Endothelial cell of umbilical vein (primary cell): ENCODE measurements at regions not wholly inside any gene's neighbourhood (a gene's known extent, or its start where the extent isn't known, plus 50 kb on each side); places are given as distances from the start of the nearest gene placed in this dataset.

Source experiments
- BruUV-seq: library from RNA; stranded (reverse); fragments of 400-500 nt; replicated peaks from 2 replicates; lab custom pipeline; 2021; lab: Mats Ljungman, UMichigan
- CTCF ChIA-PET: fragments of 300-600, 350-600 bp; sonication (Branson Sonifier 250); formaldehyde crosslinking; loops from one replicate; lab custom pipeline; 2021; ENCODE audit warnings: antibody characterized with exemption, inconsistent platforms; lab: Charles Lee
- POLR2A ChIA-PET: fragments of 300-600, 350-600 bp; sonication (Branson Sonifier 250); formaldehyde crosslinking; loops from one replicate; lab custom pipeline; 2021; ENCODE audit warnings: antibody characterized with exemption, inconsistent platforms; lab: Charles Lee
- DNase-seq: peaks from one replicate; pipeline ENCODE4 v3.0.0-alpha.2; 2011; ENCODE audit warnings: low read depth, low spot score
- FAIRE-seq: peaks from 2 replicates; lab custom pipeline; 2011; peaks lifted over from hg19 to GRCh38; lab: Jason Lieb, UNC
- H2AFZ ChIP-seq: 2 replicates; pipeline ENCODE4 v1.6.0; 2012; ENCODE audit warnings: low read depth, low read length, control low read depth, inconsistent platforms
- H3K27ac ChIP-seq: 2 replicates; pipeline ENCODE4 v1.5.1; 2011; ENCODE audit warnings: low read depth, mild to moderate bottlenecking, control low read depth, low read length, moderate library complexity; ENCODE audit not compliant: insufficient read depth
- H3K27me3 ChIP-seq, 2 experiments: 2 replicates each; pipeline versions ENCODE4 v1.6.0 to v1.6.1; 2011; ENCODE audit warnings: low read length in 2 of 2, mixed read lengths in 1 of 2; ENCODE audit not compliant: control insufficient read depth in 2 of 2, insufficient read depth in 2 of 2
- H3K36me3 ChIP-seq, 2 experiments: 2 replicates in 1 of 2; 3 replicates in 1 of 2; pipeline ENCODE4 v1.5.1; 2011; ENCODE audit warnings: low read length in 2 of 2, mild to moderate bottlenecking in 1 of 2, moderate library complexity in 1 of 2; ENCODE audit not compliant: control insufficient read depth in 2 of 2, insufficient read depth in 2 of 2; ENCODE audit errors: extremely low read depth in 1 of 2
- H3K4me1 ChIP-seq: 3 replicates; pipeline ENCODE4 v1.5.1; 2011; ENCODE audit warnings: mild to moderate bottlenecking, low read length; ENCODE audit not compliant: control insufficient read depth, insufficient read depth; ENCODE audit errors: extremely low read depth
- H3K4me2 ChIP-seq: 2 replicates; pipeline ENCODE4 v1.6.1; 2011; ENCODE audit warnings: low read length, control low read depth, mixed read lengths; ENCODE audit not compliant: insufficient read depth
- H3K4me3 ChIP-seq, 3 experiments: fragments of 200-600 bp in 1 of 3; sonication (generic), shearing (Covaris generic) in 1 of 3; replicated peaks in 1 of 3; 2 replicates each; pipeline ENCODE4 v1.5.1; 2011 to 2016; ENCODE audit warnings: control low read depth in 3 of 3, low read length in 3 of 3, mild to moderate bottlenecking in 2 of 3, inconsistent platforms in 1 of 3, low read depth in 1 of 3, moderate library complexity in 1 of 3; ENCODE audit not compliant: insufficient read depth in 1 of 3
- H3K79me2 ChIP-seq: 2 replicates; pipeline ENCODE4 v1.6.0; 2012; ENCODE audit warnings: low read length, inconsistent platforms; ENCODE audit not compliant: control insufficient read depth, insufficient read depth
- H3K9ac ChIP-seq: replicated peaks from 2 replicates; pipeline ENCODE3; 2011; ENCODE audit warnings: low read length, control low read depth; ENCODE audit not compliant: insufficient read depth; ENCODE audit errors: extremely low read depth
- H3K9me1 ChIP-seq: replicated peaks from 3 replicates; pipeline ENCODE4 v1.6.0; 2011; ENCODE audit warnings: mild to moderate bottlenecking, low read length; ENCODE audit not compliant: control insufficient read depth, insufficient read depth; ENCODE audit errors: extremely low read depth
- H3K9me3 ChIP-seq: replicated peaks from 2 replicates; pipeline ENCODE4 v1.5.1; 2012; ENCODE audit warnings: low read length, inconsistent platforms; ENCODE audit not compliant: control insufficient read depth, insufficient read depth
- H4K20me1 ChIP-seq: replicated peaks from 2 replicates; pipeline ENCODE3; 2011; ENCODE audit warnings: mild to moderate bottlenecking, low read length; ENCODE audit not compliant: control insufficient read depth, insufficient read depth; ENCODE audit errors: extremely low read depth
- CTCF ChIP-seq, 2 donors: IDR thresholded peaks; 1 replicate in 1 of 2; 2 replicates in 1 of 2; pipeline ENCODE4 v1.5.1; 2011; ENCODE audit warnings: low read length in 2 of 2, mild to moderate bottlenecking in 2 of 2, moderate library complexity in 2 of 2, control low read depth in 1 of 2, inconsistent platforms in 1 of 2, low read depth in 1 of 2; ENCODE audit not compliant: insufficient read depth in 1 of 2; ENCODE audit errors: extremely low read depth in 1 of 2
- EZH2 ChIP-seq: IDR thresholded peaks from 2 replicates; pipeline ENCODE4 v1.6.1; 2012; ENCODE audit warnings: borderline replicate concordance, low read depth, mild to moderate bottlenecking, moderate library complexity, low read length, inconsistent platforms; ENCODE audit not compliant: severe bottlenecking
- FOS ChIP-seq: IDR thresholded peaks from 2 replicates; pipeline ENCODE4 v1.6.1; 2011; ENCODE audit warnings: mild to moderate bottlenecking, low read length, moderate library complexity, borderline replicate concordance; ENCODE audit not compliant: insufficient read depth
- GATA2 ChIP-seq: IDR thresholded peaks from 2 replicates; pipeline ENCODE4 v1.7.0; 2011; ENCODE audit warnings: low read depth, mild to moderate bottlenecking, moderate library complexity, mixed read lengths, low read length; ENCODE audit not compliant: insufficient read length, insufficient read depth
- JUN ChIP-seq: IDR thresholded peaks from 2 replicates; pipeline ENCODE4 v1.6.1; 2011; ENCODE audit warnings: borderline replicate concordance, low read depth; ENCODE audit not compliant: insufficient read length, insufficient read depth
- MAX ChIP-seq: IDR thresholded peaks from 2 replicates; pipeline ENCODE4 v1.6.1; 2011; ENCODE audit not compliant: insufficient read depth, insufficient read length
- MYC ChIP-seq: IDR thresholded peaks from one replicate; pipeline ENCODE4 v1.6.1; 2011; ENCODE audit warnings: mild to moderate bottlenecking, low read depth, low read length
- POLR2A ChIP-seq: IDR thresholded peaks from 2 replicates; pipeline ENCODE4 v1.6.1; 2012; ENCODE audit warnings: low read depth, mild to moderate bottlenecking, control low read depth, low read length
- POLR2AphosphoS5 ChIP-seq: IDR thresholded peaks from 2 replicates; pipeline ENCODE4 v1.6.1; 2012; ENCODE audit warnings: low read depth, mild to moderate bottlenecking, control low read depth, low read length, moderate library complexity; ENCODE audit not compliant: insufficient read depth
- dilution Hi-C: fragments of 300-500 bp; cut with MboI; formaldehyde crosslinking; loops from one replicate; pipeline ENCODE4 v1.15.0; 2019; ENCODE audit warnings: low sequenced_read_pairs; ENCODE audit not compliant: extremely low pct_ligation_motif_present
- intact Hi-C: fragments of 100-400 bp; cut with micrococcal nuclease; formaldehyde crosslinking; loops from one replicate; pipeline ENCODE4 v1.10.0; 2022

- dilution Hi-C loops = no loop called here
These were observed 152.8 kb downstream of the TM9SF2 start for GRCh38 chr13:99654076-99654475.

More at GRCh38 chr13:99654076-99654475, 152.8 kb downstream of the TM9SF2 start:
- TF ChIP-seq MYC (no peak), CTCF (IDR thresholded peaks at IDR 0.05; ENCODE audit: extremely low read depth in 1 of 2, insufficient read depth in 1 of 2, low read depth in 1 of 2, low read length in 2 of 2) (no peak), FOS (no peak), GATA2 (no peak), POLR2AphosphoS5 (no peak), JUN (no peak), MAX (no peak), EZH2 (no peak), POLR2A (no peak)
- H3K9me3 ChIP-seq = no peaks in the 10 kb centered on the region
- H2AFZ ChIP-seq = no peak overlapping the region
- no peak overlapping the region for H3K4me3 ChIP-seq
- FAIRE-seq (no peak), DNase-seq (no peak)
- peaks cover 9% of the 10 kb centered on the region for H3K4me1 ChIP-seq
- no peaks in the 10 kb centered on the region for H3K36me3 ChIP-seq
- no peaks in the 10 kb centered on the region for H3K9me1 ChIP-seq
- H3K27ac ChIP-seq = no peak overlapping the region
- BruUV-seq = no TSS peak
- ChIA-PET CTCF (no interaction called here), POLR2A (no interaction called here)
- no peaks in the 10 kb centered on the region for H4K20me1 ChIP-seq
- H3K79me2 ChIP-seq = no peaks in the 10 kb centered on the region
- H3K27me3 ChIP-seq = peaks cover 2 to 9% of the 10 kb centered on the region in 2 experiments
- no peak overlapping the region for H3K4me2 ChIP-seq
- no peak overlapping the region for H3K9ac ChIP-seq
- intact Hi-C loops = loop anchor here (10.0 kb wide), 1 partner anchor 311 kb away; no protein-coding TSS in a partner anchor
